Uterus (tissue), 3 donors: ENCODE measurements at regions not wholly inside any gene's neighbourhood (a gene's known extent, or its start where the extent isn't known, plus 50 kb on each side); places are given as distances from the start of the nearest gene placed in this dataset.

Experiments
- DNase-seq, 2 donors: peaks; one replicate each; pipeline ENCODE4 v3.0.0-alpha.2; 2019 to 2020
- H3K27ac ChIP-seq, 2 donors: fragments of 200-600 bp; sonication (generic); 1 replicate in 1 of 2; 2 replicates in 1 of 2; pipeline ENCODE4 v1.5.1; 2016 to 2018
- H3K27me3 ChIP-seq, 2 donors: fragments of 200-600 bp; sonication (generic); one replicate each; pipeline ENCODE4 v1.5.1; 2018 to 2019; ENCODE audit warnings: control low read depth in 1 of 2
- H3K36me3 ChIP-seq, 2 donors: fragments of 200-600 bp; sonication (generic); one replicate each; pipeline ENCODE4 v1.5.1; 2019; ENCODE audit warnings: control low read depth in 1 of 2
- H3K4me1 ChIP-seq, 2 donors: fragments of 200-600 bp; sonication (generic); one replicate each; pipeline ENCODE4 v1.5.1; 2018 to 2019; ENCODE audit warnings: control low read depth in 1 of 2
- H3K4me3 ChIP-seq, 2 donors: fragments of 200-600 bp; sonication (generic); 1 replicate in 1 of 2; 2 replicates in 1 of 2; pipeline ENCODE4 v1.5.1; 2018 to 2019; ENCODE audit warnings: mild to moderate bottlenecking in 1 of 2
- H3K9me3 ChIP-seq, 2 donors: fragments of 200-600 bp; sonication (generic); one replicate each; pipeline ENCODE4 v1.5.1; 2019; ENCODE audit warnings: control low read depth in 1 of 2
- POLR2A ChIP-seq, 2 donors: fragments of 450-650 bp; IDR thresholded peaks; one replicate each; pipeline ENCODE4 v1.6.1; 2016; ENCODE audit warnings: antibody characterized with exemption in 2 of 2, mild to moderate bottlenecking in 1 of 2, moderate library complexity in 1 of 2
- intact Hi-C: fragments of 100-400 bp; cut with DNase I; formaldehyde crosslinking; loops from one replicate; pipeline ENCODE4 v1.15.1; 2023; ENCODE audit warnings: low total_unique reads
- TF ChIP-seq, protein P1 (sequence below), 4 experiments: fragments of 200-600 bp in 2 of 4; fragments of 450-650 bp in 2 of 4; sonication (generic) in 2 of 4; IDR thresholded peaks; one replicate each; pipeline ENCODE4 v1.5.1; 2016 to 2019; ENCODE audit warnings: antibody characterized with exemption in 4 of 4, mild to moderate bottlenecking in 2 of 4, moderate library complexity in 1 of 4
- donor health status: DM: yes; HTN: yes; CAD: no.

GRCh38 chr15:67922971-67923945 is 83.4 kb upstream of the RNU6-1 start:
- intact Hi-C loops: no loop called here

GRCh38 chr15:67924359-67924974 is 84.6 kb upstream of the RNU6-1 start:
- Histone ChIP-seq H3K9me3 (no peaks in the 10 kb centered on the region), H3K27me3 (no peaks in the 10 kb centered on the region), H3K27ac (no peak overlapping the region), H3K36me3 (no peaks in the 10 kb centered on the region), H3K4me1 (no peaks in the 10 kb centered on the region), H3K4me3 (no peak overlapping the region)
- DNase-seq: no peak
- TF ChIP-seq, protein P1, sequence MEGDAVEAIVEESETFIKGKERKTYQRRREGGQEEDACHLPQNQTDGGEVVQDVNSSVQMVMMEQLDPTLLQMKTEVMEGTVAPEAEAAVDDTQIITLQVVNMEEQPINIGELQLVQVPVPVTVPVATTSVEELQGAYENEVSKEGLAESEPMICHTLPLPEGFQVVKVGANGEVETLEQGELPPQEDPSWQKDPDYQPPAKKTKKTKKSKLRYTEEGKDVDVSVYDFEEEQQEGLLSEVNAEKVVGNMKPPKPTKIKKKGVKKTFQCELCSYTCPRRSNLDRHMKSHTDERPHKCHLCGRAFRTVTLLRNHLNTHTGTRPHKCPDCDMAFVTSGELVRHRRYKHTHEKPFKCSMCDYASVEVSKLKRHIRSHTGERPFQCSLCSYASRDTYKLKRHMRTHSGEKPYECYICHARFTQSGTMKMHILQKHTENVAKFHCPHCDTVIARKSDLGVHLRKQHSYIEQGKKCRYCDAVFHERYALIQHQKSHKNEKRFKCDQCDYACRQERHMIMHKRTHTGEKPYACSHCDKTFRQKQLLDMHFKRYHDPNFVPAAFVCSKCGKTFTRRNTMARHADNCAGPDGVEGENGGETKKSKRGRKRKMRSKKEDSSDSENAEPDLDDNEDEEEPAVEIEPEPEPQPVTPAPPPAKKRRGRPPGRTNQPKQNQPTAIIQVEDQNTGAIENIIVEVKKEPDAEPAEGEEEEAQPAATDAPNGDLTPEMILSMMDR (IDR thresholded peaks at IDR 0.05): no peak
- TF ChIP-seq POLR2A (IDR thresholded peaks at IDR 0.05): no peak
- intact Hi-C loops: no loop called here

More at GRCh38 chr15:67922971-67923945, 83.4 kb upstream of the RNU6-1 start:
- no peak for DNase-seq
- Histone ChIP-seq H3K27me3 (no peaks in the 10 kb centered on the region), H3K9me3 (no peaks in the 10 kb centered on the region), H3K36me3 (no peaks in the 10 kb centered on the region), H3K4me1 (no peaks in the 10 kb centered on the region), H3K4me3 (no peak overlapping the region), H3K27ac (no peak overlapping the region)
- TF ChIP-seq, protein P1 (IDR thresholded peaks at IDR 0.05): no peak
- TF ChIP-seq POLR2A (IDR thresholded peaks at IDR 0.05): no peak

DNA sequence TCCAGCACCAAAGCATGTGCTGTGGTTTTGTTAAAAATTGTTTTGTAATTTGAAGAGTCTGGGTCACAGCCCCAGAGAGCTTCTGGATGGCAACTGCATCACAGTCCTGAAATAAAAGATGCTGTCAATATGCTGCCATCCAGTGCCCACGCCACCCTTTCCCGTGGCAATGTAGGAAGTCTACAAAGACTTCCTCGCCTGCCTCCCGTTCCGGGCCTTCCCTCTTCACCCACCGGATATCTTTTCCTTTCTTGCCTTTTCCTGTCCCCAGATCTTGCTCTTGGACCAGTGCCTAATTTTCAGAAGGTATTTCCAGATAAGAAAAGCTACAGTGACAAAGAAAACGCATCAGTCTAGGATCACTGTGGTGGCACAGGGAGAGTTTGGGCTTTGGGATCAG is 85.3 kb upstream of the RNU6-1 start:
- H3K36me3 ChIP-seq: no peaks in the 10 kb centered on the region
- no peak for TF ChIP-seq POLR2A (IDR thresholded peaks at IDR 0.05)
- TF ChIP-seq, protein P1 (IDR thresholded peaks at IDR 0.05): no peak
- no peaks in the 10 kb centered on the region for H3K4me1 ChIP-seq
- intact Hi-C loops: no loop called here
- H3K9me3 ChIP-seq: no peaks in the 10 kb centered on the region
- DNase-seq: no peak
- H3K27ac ChIP-seq: no peak overlapping the region
- no peaks in the 10 kb centered on the region for H3K27me3 ChIP-seq
- no peak overlapping the region for H3K4me3 ChIP-seq

DNA sequence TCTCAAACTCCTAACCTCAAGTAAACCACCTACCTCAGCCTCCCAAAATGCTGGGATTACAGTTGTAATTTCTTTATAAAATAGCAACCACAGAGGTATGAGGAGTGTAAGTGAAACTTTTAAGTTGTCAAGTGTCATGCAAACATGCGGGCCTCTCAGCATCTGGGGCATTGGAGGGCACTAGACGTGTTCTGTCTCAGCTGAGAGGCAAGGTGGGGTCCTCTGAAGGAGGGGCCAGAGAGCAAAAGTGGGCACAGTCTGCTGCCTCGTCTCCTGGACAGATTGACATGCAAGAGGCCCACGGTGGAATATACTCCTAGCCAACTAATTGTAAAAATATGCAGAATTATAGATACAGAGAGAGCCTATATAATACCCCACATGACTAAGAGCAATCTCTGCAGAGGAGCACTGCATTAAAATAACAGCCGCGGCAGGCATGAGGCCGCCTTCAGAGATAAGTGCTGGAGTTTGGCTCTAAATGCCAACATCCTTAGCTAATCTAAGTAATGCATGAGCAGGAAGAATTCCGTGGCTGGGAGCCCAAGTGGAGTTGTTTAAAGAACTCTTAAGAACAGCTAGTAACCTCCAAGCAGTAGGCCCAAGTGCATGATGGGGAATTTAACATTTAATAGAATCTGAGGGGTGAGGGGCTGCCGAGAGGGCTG is 87.8 kb upstream of the RNU6-1 start:
- Histone ChIP-seq H3K4me3 (no peak overlapping the region), H3K27me3 (no peaks in the 10 kb centered on the region), H3K36me3 (no peaks in the 10 kb centered on the region), H3K9me3 (no peaks in the 10 kb centered on the region), H3K27ac (peak overlapping the region; percentile 27 to 64), H3K4me1 (no peaks in the 10 kb centered on the region)
- DNase-seq: peak; percentile 52 to 76
- intact Hi-C loops: no loop called here
- TF ChIP-seq, protein P1 (IDR thresholded peaks at IDR 0.05): no peak
- TF ChIP-seq POLR2A (IDR thresholded peaks at IDR 0.05): no peak
